Endothelial cell (in vitro differentiated cells): ENCODE measurements at regions not wholly inside any gene's neighbourhood (a gene's known extent, or its start where the extent isn't known, plus 50 kb on each side); places are given as distances from the start of the nearest gene placed in this dataset.

Source experiments
- DNase-seq: peaks from one replicate; pipeline ENCODE4 v3.0.0; 2021; ENCODE audit warnings: low spot score
- H3K27ac Mint-ChIP-seq: one replicate; pipeline ENCODE4 v1.8.0; 2021; ENCODE audit warnings: mixed read lengths, inconsistent platforms; ENCODE audit not compliant: unreplicated experiment
- H3K27me3 Mint-ChIP-seq: one replicate; pipeline ENCODE4 v1.8.0; 2021; ENCODE audit warnings: mild to moderate bottlenecking, moderate library complexity, mixed read lengths, inconsistent platforms; ENCODE audit not compliant: unreplicated experiment
- H3K36me3 Mint-ChIP-seq: one replicate; pipeline ENCODE4 v1.8.0; 2021; ENCODE audit warnings: mild to moderate bottlenecking, low read depth, mixed read lengths, inconsistent platforms; ENCODE audit not compliant: unreplicated experiment
- H3K4me1 Mint-ChIP-seq: one replicate; pipeline ENCODE4 v1.8.0; 2021; ENCODE audit warnings: mild to moderate bottlenecking, mixed read lengths, inconsistent platforms; ENCODE audit not compliant: unreplicated experiment
- H3K4me3 Mint-ChIP-seq: one replicate; pipeline ENCODE4 v1.8.0; 2021; ENCODE audit warnings: mild to moderate bottlenecking, mixed read lengths, inconsistent platforms; ENCODE audit not compliant: unreplicated experiment
- H3K9me3 Mint-ChIP-seq: one replicate; pipeline ENCODE4 v1.8.0; 2021; ENCODE audit warnings: mixed read lengths, inconsistent platforms; ENCODE audit not compliant: unreplicated experiment
- CTCF ChIP-seq: fragments of 200-600 bp; sonication (generic); IDR thresholded peaks from one replicate; pipeline ENCODE4 v1.5.0; 2021; ENCODE audit warnings: antibody characterized with exemption; ENCODE audit not compliant: unreplicated experiment

- Mint-ChIP-seq H3K4me3 (no peak overlapping the region), H3K36me3 (no peaks in the 10 kb centered on the region), H3K9me3 (peaks cover 5% of the 10 kb centered on the region), H3K4me1 (no peaks in the 10 kb centered on the region), H3K27ac (no peak overlapping the region), H3K27me3 (peaks cover 5% of the 10 kb centered on the region)
- no peak for TF ChIP-seq CTCF
- DNase-seq, result no peak
Observed at GRCh38 chr2:72041638-72042111, 106.0 kb downstream of the CYP26B1 start.

- no peaks in the 10 kb centered on the region for H3K36me3 Mint-ChIP-seq
- H3K4me1 Mint-ChIP-seq, result no peaks in the 10 kb centered on the region
- no peak overlapping the region for H3K27ac Mint-ChIP-seq
- H3K4me3 Mint-ChIP-seq, result no peak overlapping the region
- H3K27me3 Mint-ChIP-seq, result peaks cover 5% of the 10 kb centered on the region
- no peak for TF ChIP-seq CTCF
- DNase-seq, result no peak
- H3K9me3 Mint-ChIP-seq, result peaks cover 5% of the 10 kb centered on the region
Observed at GRCh38 chr2:72040629-72041571, 106.8 kb downstream of the CYP26B1 start.

- Mint-ChIP-seq H3K36me3 (no peaks in the 10 kb centered on the region), H3K27me3 (peaks cover 3% of the 10 kb centered on the region), H3K27ac (no peak overlapping the region), H3K4me3 (no peak overlapping the region), H3K9me3 (no peaks in the 10 kb centered on the region), H3K4me1 (no peaks in the 10 kb centered on the region)
- DNase-seq, result no peak
- TF ChIP-seq CTCF, result no peak
Observed at GRCh38 chr2:72038524-72038923, 109.1 kb downstream of the CYP26B1 start.

- no peak for DNase-seq
- Mint-ChIP-seq H3K9me3 (no peaks in the 10 kb centered on the region), H3K36me3 (no peaks in the 10 kb centered on the region), H3K27me3 (peaks cover 2% of the 10 kb centered on the region), H3K4me3 (no peak overlapping the region), H3K27ac (no peak overlapping the region), H3K4me1 (no peaks in the 10 kb centered on the region)
- no peak for TF ChIP-seq CTCF
Observed at GRCh38 chr2:72037261-72037666, 110.4 kb downstream of the CYP26B1 start.

GRCh38 chr2:72036595-72036994 lies 111.1 kb downstream of the CYP26B1 start:
- DNase-seq, result no peak
- no peak overlapping the region for H3K4me3 Mint-ChIP-seq
- TF ChIP-seq CTCF, result no peak
- H3K27ac Mint-ChIP-seq, result no peak overlapping the region
- H3K4me1 Mint-ChIP-seq, result peaks cover 5% of the 10 kb centered on the region
- H3K27me3 Mint-ChIP-seq, result peaks cover 4% of the 10 kb centered on the region
- no peaks in the 10 kb centered on the region for H3K36me3 Mint-ChIP-seq
- no peaks in the 10 kb centered on the region for H3K9me3 Mint-ChIP-seq
